GM12891 (cell line): ENCODE measurements at regions not wholly inside any gene's neighbourhood (a gene's known extent, or its start where the extent isn't known, plus 50 kb on each side); places are given as distances from the start of the nearest gene placed in this dataset.

Source experiments
- PAX5 ChIP-seq: IDR thresholded peaks from 2 replicates; pipeline ENCODE4 v1.6.1; 2011; ENCODE audit warnings: low read length, moderate library complexity, mild to moderate bottlenecking; ENCODE audit not compliant: insufficient read depth, severe bottlenecking
- POLR2A ChIP-seq: IDR thresholded peaks from 2 replicates; pipeline ENCODE4 v1.6.1; 2011; ENCODE audit warnings: low read depth, low read length, control low read depth
- POLR2AphosphoS5 ChIP-seq: IDR thresholded peaks from 2 replicates; pipeline ENCODE4 v1.6.1; 2011; ENCODE audit warnings: low read depth, low read length, control low read depth
- POU2F2 ChIP-seq: IDR thresholded peaks from 2 replicates; pipeline ENCODE4 v1.6.1; 2011; ENCODE audit warnings: low read depth, mild to moderate bottlenecking, control low read depth, low read length, moderate library complexity
- SPI1 ChIP-seq: IDR thresholded peaks from 2 replicates; pipeline ENCODE4 v1.6.1; 2011; ENCODE audit warnings: low read depth, low read length, control low read depth
- TAF1 ChIP-seq: IDR thresholded peaks from 2 replicates; pipeline ENCODE4 v1.6.1; 2011; ENCODE audit warnings: low read depth, low read length, control low read depth

GRCh38 chr18:52242711-52243110 is 97.3 kb upstream of the DCC start:
- TF ChIP-seq POLR2A (no peak), TAF1 (no peak), POLR2AphosphoS5 (no peak), POU2F2 (no peak), SPI1 (no peak), PAX5 (no peak)
